H1 (cell line): ENCODE measurements at regions not wholly inside any gene's neighbourhood (a gene's known extent, or its start where the extent isn't known, plus 50 kb on each side); places are given as distances from the start of the nearest gene placed in this dataset.
"Not testable (repeated sequence)": the region's sequence is repeated elsewhere in the genome, so short reads cannot be mapped to it uniquely, and the experiment has no call there.

Experiments used
- CTCF ChIA-PET: fragments of 300-600 bp; sonication (Branson Sonifier 250); formaldehyde crosslinking; loops from one replicate; lab custom pipeline; 2021; ENCODE audit not compliant: partially characterized antibody; lab: Charles Lee
- POLR2A ChIA-PET: fragments of 300-600 bp; sonication (Branson Sonifier 250); formaldehyde crosslinking; loops from one replicate; lab custom pipeline; 2021; ENCODE audit warnings: inconsistent platforms; ENCODE audit not compliant: partially characterized antibody; lab: Charles Lee
- DNase-seq, 2 experiments: peaks; one replicate each; pipeline versions ENCODE4 v3.0.0 to v3.0.0-alpha.2; 2010 to 2022; ENCODE audit warnings: low spot score in 2 of 2, low read depth in 1 of 2, mixed read lengths in 1 of 2
- FAIRE-seq: peaks from 2 replicates; lab custom pipeline; 2011; peaks lifted over from hg19 to GRCh38; lab: Jason Lieb, UNC
- H2AFZ ChIP-seq: 2 replicates; pipeline ENCODE4 v1.8.1; 2012; ENCODE audit warnings: low read length, inconsistent platforms
- H2AK5ac ChIP-seq: 2 replicates; pipeline ENCODE4 v1.6.1; 2013; ENCODE audit warnings: low read depth, low read length
- H2BK120ac ChIP-seq: replicated peaks from 2 replicates; pipeline ENCODE3; 2013; ENCODE audit warnings: low read depth, low read length, inconsistent platforms
- H2BK12ac ChIP-seq: 2 replicates; pipeline ENCODE4 v1.6.1; 2013; ENCODE audit warnings: low read depth, low read length
- H2BK15ac ChIP-seq: 2 replicates; pipeline ENCODE4 v1.6.1; 2013; ENCODE audit warnings: low read length
- H2BK20ac ChIP-seq: 2 replicates; pipeline ENCODE4 v1.6.1; 2013; ENCODE audit warnings: low read length
- H2BK5ac ChIP-seq: 2 replicates; pipeline ENCODE4 v1.6.1; 2013; ENCODE audit warnings: low read depth, low read length
- H3K14ac ChIP-seq: 2 replicates; pipeline ENCODE4 v1.6.1; 2013; ENCODE audit warnings: inconsistent platforms; ENCODE audit not compliant: insufficient read length
- H3K18ac ChIP-seq: 2 replicates; pipeline ENCODE4 v1.6.1; 2013; ENCODE audit warnings: low read length; ENCODE audit errors: extremely low read depth
- H3K23ac ChIP-seq: 2 replicates; pipeline ENCODE4 v1.6.1; 2013; ENCODE audit warnings: inconsistent platforms; ENCODE audit not compliant: insufficient read length
- H3K23me2 ChIP-seq: 2 replicates; pipeline ENCODE4 v1.6.1; 2013; ENCODE audit warnings: low read depth, low read length
- H3K27ac ChIP-seq: 2 replicates; pipeline ENCODE4 v1.6.1; 2011; ENCODE audit warnings: low read depth, low read length, inconsistent platforms
- H3K27me3 ChIP-seq, 4 experiments: replicated peaks in 1 of 4; 1 replicate in 1 of 4; 2 replicates in 3 of 4; pipeline versions ENCODE4 v1.6.1 to v1.8.1; 2011 to 2013; ENCODE audit warnings: low read length in 3 of 4, mild to moderate bottlenecking in 3 of 4, inconsistent platforms in 2 of 4, mixed read lengths in 2 of 4, moderate library complexity in 1 of 4; ENCODE audit not compliant: control insufficient read depth in 3 of 4, insufficient read depth in 3 of 4; ENCODE audit errors: extremely low read depth in 1 of 4
- H3K36me3 ChIP-seq, 4 experiments: 2 replicates each; pipeline versions ENCODE4 v1.6.1 to v1.8.1; 2011 to 2013; ENCODE audit warnings: mild to moderate bottlenecking in 4 of 4, low read length in 3 of 4, moderate library complexity in 2 of 4, control low read depth in 1 of 4, inconsistent platforms in 1 of 4; ENCODE audit not compliant: insufficient read depth in 4 of 4, control insufficient read depth in 2 of 4
- H3K4ac ChIP-seq: replicated peaks from 2 replicates; pipeline ENCODE3; 2013; ENCODE audit warnings: low read length, low read depth, mixed read lengths, inconsistent platforms; ENCODE audit not compliant: insufficient read length
- H3K4me1 ChIP-seq, 4 experiments: replicated peaks in 1 of 4; 1 replicate in 1 of 4; 2 replicates in 3 of 4; pipeline versions ENCODE4 v1.6.1 to v1.8.1; 2011 to 2013; ENCODE audit warnings: low read length in 3 of 4, inconsistent platforms in 2 of 4, mixed read lengths in 1 of 4; ENCODE audit not compliant: insufficient read depth in 4 of 4, control insufficient read depth in 3 of 4
- H3K4me2 ChIP-seq, 2 experiments: 2 replicates each; pipeline versions ENCODE4 v1.6.1 to v1.8.1; 2011 to 2013; ENCODE audit warnings: low read depth in 2 of 2, low read length in 2 of 2, control low read depth in 1 of 2, inconsistent platforms in 1 of 2, mild to moderate bottlenecking in 1 of 2; ENCODE audit not compliant: insufficient read depth in 1 of 2
- H3K4me3 ChIP-seq, 4 experiments: fragments of 200-600, 300-600 bp in 1 of 4; sonication (generic), shearing (Covaris generic), sonication (Bioruptor Twin) in 1 of 4; 2 replicates each; pipeline versions ENCODE4 v1.5.1 to v1.8.1; 2011 to 2016; ENCODE audit warnings: low read length in 4 of 4, low read depth in 3 of 4, control low read depth in 2 of 4, inconsistent platforms in 2 of 4, mild to moderate bottlenecking in 2 of 4, mixed read lengths in 1 of 4, moderate library complexity in 1 of 4; ENCODE audit not compliant: insufficient read depth in 2 of 4; ENCODE audit errors: extremely low read depth in 1 of 4
- H3K56ac ChIP-seq: replicated peaks from 2 replicates; pipeline ENCODE3; 2013; ENCODE audit warnings: low read depth, mild to moderate bottlenecking, mixed read lengths, low read length, inconsistent platforms; ENCODE audit not compliant: insufficient read length
- H3K79me1 ChIP-seq: 2 replicates; pipeline ENCODE4 v1.6.1; 2013; ENCODE audit warnings: low read depth, low read length, control low read depth
- H3K79me2 ChIP-seq, 2 experiments: 2 replicates each; pipeline versions ENCODE4 v1.6.1 to v1.8.1; 2012 to 2013; ENCODE audit warnings: low read length in 2 of 2, mild to moderate bottlenecking in 2 of 2, inconsistent platforms in 1 of 2; ENCODE audit not compliant: insufficient read depth in 2 of 2, control insufficient read depth in 1 of 2
- H3K9ac ChIP-seq, 4 experiments: replicated peaks in 1 of 4; 1 replicate in 1 of 4; 2 replicates in 3 of 4; pipeline versions ENCODE4 v1.6.1 to v1.8.1; 2011 to 2013; ENCODE audit warnings: low read depth in 3 of 4, low read length in 3 of 4, control low read depth in 2 of 4, mild to moderate bottlenecking in 2 of 4, moderate library complexity in 2 of 4, inconsistent platforms in 1 of 4; ENCODE audit errors: extremely low read depth in 1 of 4
- H3K9me3 ChIP-seq, 2 experiments: 2 replicates each; pipeline versions ENCODE4 v1.6.1 to v1.8.1; 2012 to 2013; ENCODE audit warnings: mild to moderate bottlenecking in 2 of 2, moderate library complexity in 2 of 2, control low read depth in 1 of 2, inconsistent platforms in 1 of 2, low read depth in 1 of 2, low read length in 1 of 2, mixed read lengths in 1 of 2; ENCODE audit not compliant: insufficient read depth in 2 of 2
- H4K20me1 ChIP-seq, 2 experiments: replicated peaks in 1 of 2; 2 replicates each; pipeline versions ENCODE3 to v1.8.1; 2011 to 2013; ENCODE audit warnings: inconsistent platforms in 2 of 2, low read length in 2 of 2, mild to moderate bottlenecking in 1 of 2; ENCODE audit not compliant: insufficient read depth in 2 of 2, control insufficient read depth in 1 of 2
- H4K5ac ChIP-seq: 2 replicates; pipeline ENCODE4 v1.6.1; 2013; ENCODE audit warnings: low read length, low read depth, mixed read lengths, inconsistent platforms; ENCODE audit not compliant: insufficient read length
- H4K8ac ChIP-seq: 2 replicates; pipeline ENCODE4 v1.8.0; 2013; ENCODE audit warnings: mild to moderate bottlenecking, moderate library complexity, low read length, inconsistent platforms; ENCODE audit not compliant: insufficient read depth; ENCODE audit errors: extremely low read depth
- H4K91ac ChIP-seq: replicated peaks from 2 replicates; pipeline ENCODE3; 2013; ENCODE audit warnings: low read length, mixed read lengths, inconsistent platforms; ENCODE audit not compliant: insufficient read length
- JUND ChIP-seq: IDR thresholded peaks from 2 replicates; pipeline ENCODE4 v1.6.1; 2011; ENCODE audit warnings: mild to moderate bottlenecking, improper control_type of control experiment, low read length
- WGBS, 2 experiments: shearing (Covaris generic) in 1 of 2; methylation state at CpG; one replicate each; pipeline versions ENCODE4 v1.1.6 to v1.1.7; 2013 to 2015; ENCODE audit warnings: low lambda C conversion rate in 2 of 2, mixed read lengths in 2 of 2, inconsistent platforms in 1 of 2, low coverage in 1 of 2, missing lambda C conversion rate in 1 of 2; ENCODE audit not compliant: insufficient replicate concordance in 2 of 2, insufficient coverage in 1 of 2, insufficient read length in 1 of 2; ENCODE audit errors: extremely low coverage in 1 of 2, missing lambda C conversion rate in 1 of 2; 5-methylcytosine and 5-hydroxymethylcytosine counted together

GRCh38 chr11:107257710-107258109, 199.9 kb downstream of the CWF19L2 start:
- H3K56ac ChIP-seq = no peak overlapping the region
- no peaks in the 10 kb centered on the region for H3K79me2 ChIP-seq
- H4K8ac ChIP-seq = no peak overlapping the region
- H3K27ac ChIP-seq = no peak overlapping the region
- H2BK5ac ChIP-seq = no peak overlapping the region
- no peaks in the 10 kb centered on the region for H3K23me2 ChIP-seq
- no peak for TF ChIP-seq JUND
- no peaks in the 10 kb centered on the region for H3K27me3 ChIP-seq
- no peak overlapping the region for H2AFZ ChIP-seq
- no peak overlapping the region for H4K5ac ChIP-seq
- no peak overlapping the region for H3K4ac ChIP-seq
- H2BK15ac ChIP-seq = no peak overlapping the region
- no peaks in the 10 kb centered on the region for H3K36me3 ChIP-seq
- no peak overlapping the region for H3K4me3 ChIP-seq
- POLR2A ChIA-PET = no interaction called here
- H3K79me1 ChIP-seq = no peaks in the 10 kb centered on the region
- CTCF ChIA-PET = interaction anchor here (1.7 kb wide), 2 partner anchors 9 to 16 kb away, joined by 3 read pairs; no protein-coding TSS in a partner anchor
- FAIRE-seq (no peak), DNase-seq (no peak)
- no peak overlapping the region for H3K23ac ChIP-seq
- H4K91ac ChIP-seq = no peak overlapping the region
- H2BK20ac ChIP-seq = no peak overlapping the region
- 91% methylated on average over 7 of the region's 7 CpGs; no CpG with 5 or more reads in 1 of the 2 experiments for WGBS, 2 experiments
- no peaks in the 10 kb centered on the region for H3K9me3 ChIP-seq
- H3K18ac ChIP-seq = no peak overlapping the region
- H2AK5ac ChIP-seq = no peak overlapping the region
- no peaks in the 10 kb centered on the region for H4K20me1 ChIP-seq
- H2BK12ac ChIP-seq = no peak overlapping the region
- no peak overlapping the region for H3K9ac ChIP-seq
- peaks cover 0 to 3% (median 0%) of the 10 kb centered on the region in 4 experiments; a peak in 1 of 7 replicates for H3K4me1 ChIP-seq
- H2BK120ac ChIP-seq = no peak overlapping the region
- no peak overlapping the region for H3K4me2 ChIP-seq
- no peak overlapping the region for H3K14ac ChIP-seq

GRCh38 chr11:107253661-107254060, 204.0 kb downstream of the CWF19L2 start:
- H3K9me3 ChIP-seq, H2BK20ac ChIP-seq, H3K79me2 ChIP-seq, H2AFZ ChIP-seq, H3K18ac ChIP-seq, H3K36me3 ChIP-seq, H3K56ac ChIP-seq, H3K27ac ChIP-seq, FAIRE-seq, H3K9ac ChIP-seq, H3K23ac ChIP-seq, H3K4me2 ChIP-seq, H2AK5ac ChIP-seq, H4K20me1 ChIP-seq, H4K5ac ChIP-seq, H3K23me2 ChIP-seq, H3K27me3 ChIP-seq, H3K4me3 ChIP-seq, H2BK12ac ChIP-seq, H2BK120ac ChIP-seq, H3K4me1 ChIP-seq, DNase-seq, POLR2A ChIA-PET, H4K8ac ChIP-seq, H3K14ac ChIP-seq, H3K4ac ChIP-seq, H2BK5ac ChIP-seq, H2BK15ac ChIP-seq, H4K91ac ChIP-seq, H3K79me1 ChIP-seq: not testable (repeated sequence)
- CTCF ChIA-PET = interaction anchor here (1.8 kb wide), 2 partner anchors 9 to 487 kb away, joined by 4 to 6 read pairs; no protein-coding TSS in a partner anchor
- 78% methylated on average over 8 of the region's 8 CpGs; no CpG with 5 or more reads in 1 of the 2 experiments for WGBS, 2 experiments
